ENCODE measurements at regions not wholly inside any gene's neighbourhood (a gene's known extent, or its start where the extent isn't known, plus 50 kb on each side); places are given as distances from the start of the nearest gene placed in this dataset.
A peak's percentile ranks its signal among the peaks of the same experiment; 100 is the strongest.

DNA sequence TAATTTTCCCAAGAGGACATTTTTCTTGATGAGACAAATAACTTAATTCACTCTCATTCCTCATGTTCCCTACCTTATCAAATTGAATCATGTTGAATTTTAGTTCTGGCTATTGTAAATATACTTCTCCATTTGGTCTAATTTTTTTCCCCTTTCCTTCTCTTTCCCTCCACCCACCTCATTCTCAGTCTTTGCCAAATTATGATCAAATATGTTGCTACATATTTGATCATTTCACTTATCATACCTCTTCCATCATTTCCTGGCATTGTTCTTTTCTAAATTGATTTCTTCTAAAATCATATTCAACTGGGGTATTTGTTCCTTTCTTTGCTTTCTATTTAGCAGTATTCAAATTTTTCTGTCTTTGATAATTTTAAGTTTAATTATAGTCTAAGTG, 52.3 kb downstream of the HDGFL1 start:
- DNase-seq = no peak

DNA sequence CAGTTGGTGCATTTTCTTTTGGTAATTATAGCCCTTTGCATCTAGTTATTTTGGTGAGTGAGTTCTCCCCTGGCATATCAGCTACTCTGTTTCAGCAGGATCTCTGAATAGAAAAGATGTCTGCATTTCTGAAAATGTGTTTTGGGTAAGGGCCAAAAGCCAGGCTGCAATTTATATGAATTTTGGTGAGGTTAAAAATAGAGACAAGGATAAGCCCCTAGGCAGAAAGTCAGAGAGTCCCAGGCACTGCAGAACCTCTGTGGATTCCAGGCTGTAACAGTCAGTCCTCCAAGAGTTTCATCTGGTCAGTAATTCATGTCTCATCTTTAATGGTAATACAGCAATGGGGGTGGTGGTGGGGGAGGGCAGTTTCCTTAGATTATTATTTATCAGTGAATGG, 53.0 kb downstream of the HDGFL1 start:
- DNase-seq = no peak

GRCh38 chr6:22622813-22623212, 53.4 kb downstream of the HDGFL1 start:
- no peak for DNase-seq

GRCh38 chr6:22627644-22628043, 58.3 kb downstream of the HDGFL1 start:
- DNase-seq = no peak

DNA sequence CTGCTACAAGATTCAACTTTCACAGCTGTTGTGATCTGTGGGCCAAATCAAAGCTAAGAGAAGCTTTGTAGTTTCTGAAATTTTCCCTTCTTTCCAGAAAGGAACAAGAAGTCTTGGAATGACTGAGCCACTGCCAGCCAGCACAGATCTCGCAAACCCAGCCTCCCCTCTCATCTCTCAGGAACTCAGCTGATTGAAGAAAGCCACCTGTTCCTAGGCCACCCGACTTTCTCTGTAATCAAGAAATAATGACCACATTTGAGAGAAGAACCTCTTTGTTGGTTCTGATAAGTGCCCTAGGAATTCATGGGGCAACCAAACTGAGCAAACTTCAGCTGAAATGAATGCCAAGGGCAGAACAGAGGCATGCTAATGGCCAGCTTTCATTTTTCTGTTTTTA, 61.7 kb downstream of the HDGFL1 start:
- no peak for DNase-seq

DNA sequence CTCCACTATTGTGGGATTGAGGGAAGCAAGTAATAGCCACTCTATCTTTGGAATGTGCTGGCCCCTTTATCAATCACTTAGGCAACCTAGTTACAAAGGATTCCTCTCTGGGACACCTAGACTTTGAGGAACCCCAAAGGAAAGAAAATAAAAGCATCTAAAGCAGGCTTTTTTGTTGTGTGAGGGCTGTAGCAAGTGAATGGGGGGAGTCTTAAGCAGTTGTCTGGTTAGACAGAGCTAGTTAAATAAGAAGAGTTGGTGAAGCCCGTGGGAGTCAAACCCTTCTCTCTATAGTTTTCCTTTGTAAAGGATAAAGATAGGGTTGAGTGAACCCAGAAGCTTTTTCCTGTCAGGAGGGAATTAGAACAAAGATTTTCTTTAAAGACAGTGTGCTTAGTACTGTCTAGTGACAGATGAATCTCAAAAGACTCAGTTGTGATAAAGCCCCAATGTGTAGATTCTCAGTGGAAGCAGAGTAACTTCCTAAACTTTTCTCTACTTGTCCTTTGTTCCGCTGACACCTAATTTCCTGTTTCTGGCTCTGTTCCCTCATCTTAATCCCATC, 63.3 kb downstream of the HDGFL1 start:
- no peak for DNase-seq

DNA sequence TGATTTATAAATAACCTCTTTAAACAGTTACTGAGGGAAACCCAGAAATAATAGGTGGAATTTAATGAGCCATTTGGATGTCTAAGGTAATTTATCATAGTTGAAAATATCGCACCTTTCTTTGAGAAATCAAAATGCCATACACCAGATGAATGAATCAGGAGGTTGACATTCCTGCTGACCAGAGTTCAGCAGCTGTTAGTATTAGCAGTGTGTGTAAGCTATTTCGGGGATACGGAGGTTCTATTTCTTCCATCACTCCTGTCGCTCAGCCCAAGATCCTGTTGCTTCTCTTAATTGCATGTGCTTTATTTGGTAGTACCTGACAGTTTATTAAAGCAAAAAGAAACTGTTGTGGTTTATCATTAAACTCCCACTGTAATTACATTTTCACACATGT, 67.1 kb downstream of the HDGFL1 start:
- no peak for DNase-seq

- no peak for DNase-seq
Measured at GRCh38 chr6:22637782-22638181, 68.4 kb downstream of the HDGFL1 start.

DNA sequence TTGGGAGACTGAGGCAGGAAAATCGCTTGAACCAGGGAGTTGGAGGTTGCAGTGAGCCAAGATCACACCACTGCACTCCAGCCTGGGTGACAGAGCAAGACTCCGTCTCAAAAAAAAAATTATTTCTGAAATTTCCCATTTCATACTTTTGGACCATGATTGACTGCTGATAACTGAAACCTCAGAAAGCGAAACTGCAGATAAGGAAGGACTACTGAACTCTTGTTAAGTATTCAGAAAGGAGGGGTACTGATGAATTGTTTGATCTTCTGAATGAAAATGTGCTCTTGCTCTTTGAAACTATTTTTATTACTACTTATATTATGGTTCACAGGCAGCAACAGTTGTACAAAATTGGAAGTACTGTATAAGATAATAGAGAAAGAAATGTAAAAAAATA, 69.0 kb downstream of the HDGFL1 start:
- no peak for DNase-seq

DNA sequence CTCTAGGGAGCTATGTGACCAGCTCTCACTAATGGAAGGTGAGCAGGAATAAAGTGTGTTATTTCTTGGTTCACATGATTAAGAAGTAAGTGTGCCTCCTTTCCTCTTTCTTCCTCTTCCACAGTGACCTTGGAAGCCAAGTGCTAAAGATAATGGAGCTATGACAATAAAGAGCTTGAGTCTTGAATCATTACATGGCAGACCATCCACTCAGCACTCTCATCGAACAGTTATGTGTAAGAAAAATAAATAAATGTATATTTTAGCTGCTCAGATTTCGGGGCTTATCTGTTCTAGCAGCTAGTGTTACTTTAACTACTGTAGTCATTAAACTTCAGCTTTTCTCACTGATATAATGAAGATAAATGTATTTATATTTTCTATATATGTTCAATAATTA, 72.9 kb downstream of the HDGFL1 start:
- DNase-seq = no peak

DNA sequence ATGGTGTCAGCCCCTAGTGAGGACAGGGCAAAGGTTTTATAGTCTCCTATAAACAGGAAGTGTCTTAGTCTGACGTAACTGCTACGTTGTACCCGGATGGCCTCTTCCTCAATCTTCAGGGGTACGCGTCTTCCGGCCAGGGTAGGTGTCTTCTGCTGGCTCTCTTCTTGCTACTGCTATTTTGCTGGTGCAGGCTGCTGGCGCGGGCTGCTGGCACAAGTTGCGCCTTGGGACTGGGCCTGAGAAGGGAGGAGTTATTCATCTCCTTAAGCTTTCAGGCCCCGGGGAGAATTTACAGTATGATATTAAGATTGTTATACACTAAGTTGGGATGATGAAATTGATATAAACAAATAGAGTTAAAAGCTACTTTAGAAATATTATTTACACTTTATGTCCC, 74.4 kb downstream of the HDGFL1 start:
- DNase-seq = no peak

DNA sequence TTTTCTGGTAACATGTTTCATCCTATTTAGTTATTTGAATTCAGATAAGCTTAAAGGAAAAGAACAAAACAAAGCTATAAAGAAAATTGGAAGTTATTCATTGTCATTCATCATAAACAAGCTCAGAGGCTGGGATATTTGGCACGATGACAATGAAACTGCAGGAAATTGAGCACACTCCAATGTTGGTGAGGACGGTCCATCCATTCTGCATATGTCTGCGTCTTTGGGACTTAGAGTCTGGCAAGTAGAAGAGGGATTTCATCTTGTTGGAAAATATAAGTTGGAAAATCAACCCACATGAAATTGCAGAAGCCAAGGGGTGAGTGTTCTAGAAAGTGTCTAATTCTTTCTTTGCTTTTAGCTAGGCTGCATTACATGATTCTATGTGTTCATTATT, 78.4 kb downstream of the HDGFL1 start:
- DNase-seq = no peak

GRCh38 chr6:22651731-22652130, 82.4 kb downstream of the HDGFL1 start:
- no peak for DNase-seq

GRCh38 chr6:22653980-22654610, 84.7 kb downstream of the HDGFL1 start:
- no peak for DNase-seq

DNA sequence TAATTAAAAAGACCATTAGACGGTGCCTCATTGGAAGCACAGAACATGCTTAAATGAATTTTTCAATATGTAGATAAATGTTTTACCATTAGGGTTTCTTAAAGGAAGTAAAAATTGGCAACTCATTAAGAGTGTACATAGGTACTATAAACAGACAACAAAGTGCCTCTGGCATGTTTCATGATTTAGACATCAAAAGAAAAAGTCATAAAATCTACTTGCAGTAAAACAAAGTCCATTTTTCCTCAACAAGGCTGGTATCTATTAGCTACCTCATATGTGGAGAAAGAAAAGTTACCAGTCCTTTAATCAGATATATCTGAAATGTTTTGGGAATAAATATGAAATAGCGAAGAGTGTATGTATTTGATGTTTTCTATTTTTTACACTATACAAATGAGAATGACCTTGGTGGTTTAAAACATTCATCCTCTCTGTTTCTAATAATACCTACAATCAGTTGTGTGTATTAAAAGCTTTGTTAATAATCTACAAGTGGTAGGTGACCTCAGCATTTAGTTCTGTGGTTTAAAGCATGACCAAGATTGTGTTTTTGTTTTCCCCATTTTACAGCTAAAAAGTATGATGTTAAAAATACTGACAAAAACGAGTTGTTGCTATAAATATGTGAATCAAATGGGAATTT, 87.5 kb downstream of the HDGFL1 start:
- DNase-seq = no peak

GRCh38 chr6:22657352-22657980, 88.1 kb downstream of the HDGFL1 start:
- DNase-seq = no peak

DNA sequence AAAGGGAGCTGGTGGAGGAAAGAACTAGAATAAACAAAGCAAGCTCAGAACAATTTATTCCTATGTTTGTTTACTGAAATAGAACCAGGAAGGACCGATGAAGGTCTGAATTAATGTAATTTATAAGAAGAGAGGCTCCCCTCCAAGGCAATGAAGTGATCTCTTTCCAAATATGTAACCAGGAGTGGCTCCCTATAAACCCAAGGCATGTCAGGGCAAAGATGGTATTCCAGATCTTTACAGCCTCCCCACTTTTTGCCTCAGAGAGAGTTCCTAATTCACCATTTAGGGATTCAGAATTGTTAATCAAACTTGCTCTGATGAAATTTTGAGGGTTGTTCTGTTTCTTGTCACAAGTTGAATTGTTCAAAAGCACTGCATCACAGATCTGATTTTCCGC, 88.8 kb downstream of the HDGFL1 start:
- no peak for DNase-seq

GRCh38 chr6:22658934-22659333, 89.6 kb downstream of the HDGFL1 start:
- DNase-seq = no peak

DNA sequence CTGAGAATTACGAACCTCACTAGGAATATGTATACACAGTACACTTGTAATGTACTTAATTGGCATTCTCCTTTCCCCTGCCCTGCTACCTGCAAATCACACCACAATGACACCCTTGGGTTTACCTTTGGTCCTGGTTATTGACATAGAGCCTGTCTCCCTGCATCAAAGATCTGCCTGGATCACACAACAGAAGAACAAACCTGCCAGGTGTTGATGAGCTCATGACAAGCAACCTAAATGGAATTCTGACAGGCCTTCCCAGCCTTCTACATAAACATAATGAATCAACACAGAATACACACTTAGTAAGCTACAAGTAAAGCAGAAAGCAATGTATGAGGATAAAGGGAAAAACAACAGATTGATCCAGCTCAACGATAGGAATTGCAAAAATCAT, 95.6 kb downstream of the HDGFL1 start:
- DNase-seq = peak; percentile 68

- no peak for DNase-seq
Measured at GRCh38 chr6:22666021-22666420, 96.7 kb downstream of the HDGFL1 start.

DNA sequence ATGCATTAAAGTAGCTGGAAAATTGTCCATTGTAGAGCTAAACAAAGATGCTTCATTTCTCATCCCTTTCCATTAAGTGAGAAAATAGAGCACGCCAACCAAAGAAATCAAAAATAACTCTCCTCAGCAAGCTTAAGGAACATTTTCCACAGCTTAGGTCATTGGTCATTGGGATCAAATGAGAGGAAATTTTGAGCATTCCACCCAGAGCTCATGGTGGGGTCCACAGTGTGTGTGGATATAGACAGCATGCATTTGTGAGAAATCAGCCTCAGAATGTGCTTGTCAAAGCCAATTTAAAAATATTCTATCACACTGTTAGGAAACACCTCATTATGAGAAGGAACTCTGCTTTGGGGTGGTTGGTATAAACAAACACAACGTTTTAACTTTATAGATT, 97.2 kb downstream of the HDGFL1 start:
- no peak for DNase-seq

- no peak for DNase-seq
Measured at GRCh38 chr6:22667855-22668254, 98.5 kb downstream of the HDGFL1 start.

DNA sequence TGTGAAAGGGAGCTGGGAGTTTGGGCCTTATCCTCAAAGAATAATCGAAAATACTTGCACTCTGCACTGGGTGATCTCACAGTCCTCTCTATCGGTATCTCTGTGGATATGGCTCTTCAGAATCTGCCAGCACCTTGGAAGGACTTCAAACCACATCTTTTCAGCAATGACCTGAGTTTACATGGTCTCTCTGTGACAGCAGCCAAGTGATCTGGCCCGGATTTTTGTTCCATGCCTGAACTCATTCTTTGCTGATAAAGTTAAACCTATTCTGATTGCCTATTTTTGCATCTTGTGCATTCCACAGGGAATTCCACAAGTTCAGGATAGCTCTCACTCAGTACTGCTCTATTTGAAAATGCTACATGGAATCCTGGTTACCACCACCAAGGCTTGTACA, 98.9 kb downstream of the HDGFL1 start:
- DNase-seq = no peak

DNA sequence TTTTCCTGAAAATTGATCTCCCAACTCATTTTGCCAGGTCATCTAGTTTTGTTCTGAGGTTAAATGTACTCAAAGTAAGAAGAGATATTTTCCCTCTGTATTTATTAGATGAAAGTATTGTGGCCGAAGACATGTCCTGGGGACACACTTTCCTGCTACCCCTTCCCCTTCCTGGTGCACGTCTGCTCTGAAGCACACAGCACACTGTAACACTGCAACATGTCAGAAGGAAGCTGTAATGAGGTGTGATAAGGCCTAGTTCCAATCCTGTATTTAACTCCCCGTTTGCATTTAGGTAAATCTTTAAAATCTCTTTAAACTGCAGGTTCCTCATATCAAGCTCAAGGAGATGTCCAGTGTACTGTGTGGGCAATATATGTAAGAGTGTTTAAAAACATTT, 99.4 kb downstream of the HDGFL1 start:
- DNase-seq = no peak

All from DMS153 (cell line).